ENCODE measurements at regions not wholly inside any gene's neighbourhood (a gene's known extent, or its start where the extent isn't known, plus 50 kb on each side); places are given as distances from the start of the nearest gene placed in this dataset.

DNA sequence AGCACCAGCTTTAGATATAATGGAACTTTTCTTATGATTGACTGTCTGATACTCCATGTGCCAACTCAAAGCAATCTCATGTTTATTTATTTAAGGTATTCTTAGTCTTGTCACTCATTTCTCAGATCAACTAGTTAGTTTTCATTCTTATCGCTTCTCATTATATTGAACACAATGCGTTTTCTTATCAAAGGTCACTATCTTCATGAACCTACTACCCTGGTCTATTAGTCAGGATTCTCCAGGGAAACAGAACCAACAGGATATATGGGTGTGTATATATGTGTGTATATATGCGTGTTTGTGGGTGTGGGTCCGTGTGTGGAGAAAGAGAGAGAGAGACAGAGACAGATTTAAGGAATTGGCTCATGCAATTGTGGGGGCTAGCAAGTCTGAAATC, 619.9 kb downstream of the ZEB2 start:
- in situ Hi-C loops (cut with HindIII; ENCODE audit: low pct_ligation_motif_present, low sequenced_read_pairs): no loop called here

DNA sequence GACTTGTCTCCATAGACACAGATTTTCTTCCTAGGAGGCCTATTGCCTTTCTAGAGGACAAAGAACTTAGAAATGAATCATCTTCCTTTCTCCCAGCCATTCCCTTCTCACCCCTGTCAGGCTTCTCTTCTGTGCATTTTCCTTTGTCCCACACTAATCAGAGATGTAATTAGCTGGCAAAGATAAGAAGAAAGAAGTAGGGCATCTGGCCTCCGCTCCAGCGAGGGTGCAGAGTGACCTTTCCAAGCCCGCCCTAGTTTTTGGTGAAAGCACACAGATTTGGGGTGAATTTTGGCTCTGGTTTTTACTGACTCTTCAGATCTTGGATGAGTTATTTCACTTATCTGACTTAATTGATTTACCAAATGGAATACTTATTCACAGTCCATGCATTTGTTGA, 626.5 kb downstream of the ZEB2 start:
- no peaks in the 10 kb centered on the region for H3K27me3 ChIP-seq (replicated peaks)
- no peak overlapping the region for H3K27ac ChIP-seq
- TF ChIP-seq, protein P1, sequence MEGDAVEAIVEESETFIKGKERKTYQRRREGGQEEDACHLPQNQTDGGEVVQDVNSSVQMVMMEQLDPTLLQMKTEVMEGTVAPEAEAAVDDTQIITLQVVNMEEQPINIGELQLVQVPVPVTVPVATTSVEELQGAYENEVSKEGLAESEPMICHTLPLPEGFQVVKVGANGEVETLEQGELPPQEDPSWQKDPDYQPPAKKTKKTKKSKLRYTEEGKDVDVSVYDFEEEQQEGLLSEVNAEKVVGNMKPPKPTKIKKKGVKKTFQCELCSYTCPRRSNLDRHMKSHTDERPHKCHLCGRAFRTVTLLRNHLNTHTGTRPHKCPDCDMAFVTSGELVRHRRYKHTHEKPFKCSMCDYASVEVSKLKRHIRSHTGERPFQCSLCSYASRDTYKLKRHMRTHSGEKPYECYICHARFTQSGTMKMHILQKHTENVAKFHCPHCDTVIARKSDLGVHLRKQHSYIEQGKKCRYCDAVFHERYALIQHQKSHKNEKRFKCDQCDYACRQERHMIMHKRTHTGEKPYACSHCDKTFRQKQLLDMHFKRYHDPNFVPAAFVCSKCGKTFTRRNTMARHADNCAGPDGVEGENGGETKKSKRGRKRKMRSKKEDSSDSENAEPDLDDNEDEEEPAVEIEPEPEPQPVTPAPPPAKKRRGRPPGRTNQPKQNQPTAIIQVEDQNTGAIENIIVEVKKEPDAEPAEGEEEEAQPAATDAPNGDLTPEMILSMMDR (IDR thresholded peaks at IDR 0.05; ENCODE audit: low read depth, low read length, missing control alignments): no peak
- H3K4me3 ChIP-seq (ENCODE audit: low read depth, low read length): no peak overlapping the region
- H3K36me3 ChIP-seq (replicated peaks): no peaks in the 10 kb centered on the region
- no peak for DNase-seq
- in situ Hi-C loops (cut with HindIII; ENCODE audit: low pct_ligation_motif_present, low sequenced_read_pairs): no loop called here

More for the DNA sequence above, 619.9 kb downstream of the ZEB2 start:
- Histone ChIP-seq H3K27me3 (replicated peaks) (no peaks in the 10 kb centered on the region), H3K4me3 (ENCODE audit: low read depth, low read length) (no peak overlapping the region), H3K27ac (no peak overlapping the region), H3K36me3 (replicated peaks) (no peaks in the 10 kb centered on the region)
- DNase-seq: no peak
- TF ChIP-seq, protein P1 (IDR thresholded peaks at IDR 0.05; ENCODE audit: low read depth, low read length, missing control alignments): no peak

DNA sequence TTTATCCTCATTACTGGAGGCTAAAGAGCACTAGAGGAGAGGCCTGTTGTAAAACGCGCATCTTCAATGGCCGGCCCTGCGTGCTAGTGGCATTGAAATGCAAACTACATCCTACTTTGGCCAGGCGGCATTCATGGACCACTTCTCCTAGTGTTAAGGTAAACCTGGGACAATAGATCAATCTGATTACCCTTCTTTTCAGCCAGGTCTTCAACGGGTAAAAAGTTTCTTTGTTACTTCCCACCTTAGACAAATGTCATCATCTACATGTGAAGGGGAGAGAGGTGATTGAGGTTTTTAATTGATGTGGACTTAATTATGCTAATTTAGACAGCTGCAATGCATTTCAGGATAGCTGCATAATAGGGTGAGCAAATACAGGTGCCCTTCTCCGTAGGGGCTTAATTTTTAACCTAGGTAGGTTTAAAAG, 628.0 kb downstream of the ZEB2 start:
- TF ChIP-seq, protein P1 (IDR thresholded peaks at IDR 0.05; ENCODE audit: low read depth, low read length, missing control alignments): no peak
- Histone ChIP-seq H3K27ac (no peak overlapping the region), H3K4me3 (ENCODE audit: low read depth, low read length) (no peak overlapping the region), H3K27me3 (replicated peaks) (no peaks in the 10 kb centered on the region), H3K36me3 (replicated peaks) (no peaks in the 10 kb centered on the region)
- in situ Hi-C loops (cut with HindIII; ENCODE audit: low pct_ligation_motif_present, low sequenced_read_pairs): no loop called here
- no peak for DNase-seq

DNA sequence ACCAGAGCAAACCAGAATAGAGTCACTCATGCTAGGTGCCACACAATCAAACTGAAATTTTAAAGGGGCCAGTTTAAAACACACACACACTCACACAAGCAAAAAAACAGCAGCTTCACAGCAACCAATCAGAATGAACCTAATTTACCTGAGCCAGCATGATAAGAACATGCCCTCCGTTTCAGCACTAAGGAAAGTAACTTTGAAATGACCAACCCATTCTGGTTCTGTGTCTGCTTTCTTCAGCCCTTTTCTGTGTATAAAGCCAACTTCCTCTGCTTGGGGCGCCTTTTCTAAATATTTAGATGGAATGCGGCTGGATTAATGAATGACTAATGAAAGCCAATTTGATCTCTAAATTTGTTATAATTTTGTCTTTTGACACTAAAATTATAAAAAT, 629.1 kb downstream of the ZEB2 start:
- Histone ChIP-seq H3K27me3 (replicated peaks) (no peaks in the 10 kb centered on the region), H3K4me3 (ENCODE audit: low read depth, low read length) (no peak overlapping the region), H3K27ac (no peak overlapping the region), H3K36me3 (replicated peaks) (no peaks in the 10 kb centered on the region)
- in situ Hi-C loops (cut with HindIII; ENCODE audit: low pct_ligation_motif_present, low sequenced_read_pairs): no loop called here
- TF ChIP-seq, protein P1 (IDR thresholded peaks at IDR 0.05; ENCODE audit: low read depth, low read length, missing control alignments): no peak
- DNase-seq: no peak

DNA sequence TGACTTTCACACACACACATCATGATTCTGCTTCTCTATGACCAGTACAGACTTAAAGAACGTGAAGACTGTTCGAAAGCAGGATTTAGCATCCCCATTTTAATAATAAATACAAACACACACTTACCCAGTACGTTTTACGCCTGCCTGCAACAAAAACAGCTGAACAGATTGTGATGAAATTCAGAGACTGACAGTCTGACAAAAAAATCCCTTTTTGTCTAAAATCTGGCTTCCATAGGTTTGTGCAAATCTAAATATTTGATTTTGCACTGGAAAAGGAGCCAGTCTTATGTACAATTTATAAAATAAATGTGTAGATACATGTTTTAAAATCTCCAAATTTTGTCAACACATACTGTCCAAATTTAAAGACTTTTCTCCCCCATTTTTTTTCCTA, 630.7 kb downstream of the ZEB2 start:
- H3K4me3 ChIP-seq (ENCODE audit: low read depth, low read length): no peak overlapping the region
- in situ Hi-C loops (cut with HindIII; ENCODE audit: low pct_ligation_motif_present, low sequenced_read_pairs): no loop called here

DNA sequence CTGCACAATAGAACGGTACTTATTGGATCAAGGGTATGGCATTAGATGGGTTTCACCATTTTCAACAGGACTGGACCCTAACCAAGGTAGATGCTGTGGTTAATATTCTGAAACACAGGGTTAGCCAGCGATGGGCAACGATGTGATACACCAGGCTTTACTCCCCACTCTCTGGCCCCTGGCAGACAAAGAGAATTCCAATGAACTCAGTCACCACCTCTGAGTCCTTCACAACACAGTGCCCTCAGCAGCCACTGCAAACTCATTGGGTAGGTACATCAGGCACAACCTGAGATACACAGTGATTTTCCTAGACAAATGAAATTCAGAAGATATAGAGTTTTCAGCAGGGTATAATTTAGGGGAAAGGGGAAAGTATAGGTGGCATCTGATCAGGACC, 634.5 kb downstream of the ZEB2 start:
- no peak for DNase-seq
- Histone ChIP-seq H3K36me3 (replicated peaks) (no peaks in the 10 kb centered on the region), H3K27ac (no peak overlapping the region), H3K4me3 (ENCODE audit: low read depth, low read length) (no peak overlapping the region), H3K27me3 (replicated peaks) (no peaks in the 10 kb centered on the region)
- in situ Hi-C loops (cut with HindIII; ENCODE audit: low pct_ligation_motif_present, low sequenced_read_pairs): no loop called here
- TF ChIP-seq, protein P1 (IDR thresholded peaks at IDR 0.05; ENCODE audit: low read depth, low read length, missing control alignments): no peak

More for the DNA sequence above, 630.7 kb downstream of the ZEB2 start:
- Histone ChIP-seq H3K27ac (no peak overlapping the region), H3K36me3 (replicated peaks) (no peaks in the 10 kb centered on the region), H3K27me3 (replicated peaks) (no peaks in the 10 kb centered on the region)
- TF ChIP-seq, protein P1 (IDR thresholded peaks at IDR 0.05; ENCODE audit: low read depth, low read length, missing control alignments): no peak
- no peak for DNase-seq

Measured in brain microvascular endothelial cell (primary cell).